Left ventricle myocardium superior (tissue), 1 donor: ENCODE measurements at regions not wholly inside any gene's neighbourhood (a gene's known extent, or its start where the extent isn't known, plus 50 kb on each side); places are given as distances from the start of the nearest gene placed in this dataset.

Experiments
- ATAC-seq: fragments of 200-7000 bp; cut with Tn5 transposase; one replicate; pipeline ENCODE4 v1.9.1; 2020; ENCODE audit warnings: mild to moderate bottlenecking, moderate library complexity
- DNase-seq: peaks from one replicate; pipeline ENCODE4 v3.0.0-alpha.2; 2020
- intact Hi-C: fragments of 100-400 bp; cut with micrococcal nuclease; formaldehyde crosslinking; loops from one replicate; pipeline ENCODE4 v1.11.0; 2022
- donor health status: DM: no; HTN: yes; CAD: no; lungs with severe emphysema.

- ATAC-seq = no peak
- no peak for DNase-seq
- intact Hi-C loops = no loop called here
Observed at GRCh38 chr6:3571250-3571681, 114.4 kb upstream of the SLC22A23 start.

- intact Hi-C loops = no loop called here
- no peak for DNase-seq
- ATAC-seq = no peak
Observed at GRCh38 chr6:3569816-3570215, 113.0 kb upstream of the SLC22A23 start.

DNA sequence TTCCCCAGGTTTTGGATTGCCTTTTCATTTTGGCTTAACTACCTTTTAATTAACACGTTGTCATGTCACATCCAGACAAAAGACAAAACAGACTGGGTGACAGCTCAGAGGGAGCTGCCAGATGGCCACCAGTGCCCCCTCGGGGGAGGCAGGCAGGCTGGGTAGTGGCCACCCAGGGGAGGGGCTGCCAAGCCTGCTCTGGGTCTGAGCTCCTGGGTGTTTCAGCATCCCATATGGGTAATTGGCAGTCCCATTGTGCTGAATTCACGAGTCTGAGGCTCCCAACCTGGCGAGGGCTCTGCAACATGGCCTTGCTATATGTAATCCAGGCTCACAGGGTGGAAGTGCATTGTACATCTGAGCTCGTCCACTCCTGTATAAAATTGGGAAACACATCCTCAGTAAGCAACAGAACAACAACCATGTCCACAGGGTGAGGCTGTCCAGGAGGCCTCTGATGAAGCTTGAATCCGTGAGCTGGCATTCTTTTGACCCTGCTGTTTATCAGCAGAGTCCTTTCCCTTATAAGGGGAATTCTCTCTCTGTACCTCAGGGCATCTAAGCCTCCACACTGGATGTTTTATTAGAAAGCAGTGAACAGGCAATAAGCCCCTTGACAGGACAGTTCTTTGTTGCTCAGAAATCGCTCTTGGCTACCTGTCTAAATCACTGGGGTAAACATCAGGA is 111.7 kb upstream of the SLC22A23 start:
- ATAC-seq = no peak

DNA sequence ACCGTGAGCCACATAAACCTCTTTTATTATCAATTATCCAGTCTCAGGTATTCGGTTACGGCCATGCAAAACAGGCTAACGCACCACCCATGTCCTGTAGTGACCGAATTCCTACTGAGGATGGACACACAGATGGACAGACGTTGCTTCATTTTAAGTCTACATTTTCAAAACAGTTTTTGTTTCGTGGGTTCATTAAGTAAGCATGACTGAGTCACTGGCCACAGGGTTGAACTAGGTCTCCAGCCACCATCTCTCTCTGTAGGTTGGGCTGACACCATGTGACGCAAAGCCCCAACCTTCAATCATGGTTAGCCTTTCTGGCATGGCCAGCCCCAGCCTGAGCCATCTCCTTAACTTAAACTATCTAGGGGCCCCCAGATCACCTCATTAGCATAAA is 110.0 kb upstream of the SLC22A23 start:
- ATAC-seq (no peak), DNase-seq (no peak)
- intact Hi-C loops = no loop called here

More for the DNA sequence above, 111.7 kb upstream of the SLC22A23 start:
- no peak for DNase-seq
- intact Hi-C loops = no loop called here

- intact Hi-C loops = no loop called here
- no peak for ATAC-seq
- DNase-seq = no peak
Observed at GRCh38 chr6:3565291-3565690, 108.4 kb upstream of the SLC22A23 start.

DNA sequence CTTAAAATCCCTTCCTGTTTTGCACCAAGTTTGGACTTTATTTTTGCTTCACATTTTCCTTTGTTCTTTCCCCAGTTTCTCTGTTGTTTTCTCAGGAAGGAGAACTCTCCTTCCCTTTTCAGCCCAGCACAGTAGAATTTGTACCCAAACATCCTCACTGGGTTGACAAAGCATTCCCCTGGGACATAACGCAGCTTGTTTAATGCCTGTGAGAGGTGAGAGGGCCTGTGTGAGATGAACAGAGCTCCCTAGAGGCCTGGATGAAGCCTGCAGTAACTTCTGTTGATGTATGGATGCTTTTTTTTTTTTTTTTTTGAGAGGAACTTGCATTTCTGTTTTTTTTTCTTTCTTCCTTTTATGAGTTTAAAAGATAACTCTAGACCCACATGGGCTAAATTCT is 104.9 kb upstream of the SLC22A23 start:
- no peak for DNase-seq
- intact Hi-C loops = no loop called here
- ATAC-seq = no peak

GRCh38 chr6:3560211-3560610 is 103.4 kb upstream of the SLC22A23 start:
- intact Hi-C loops = no loop called here
- ATAC-seq (no peak), DNase-seq (no peak)

DNA sequence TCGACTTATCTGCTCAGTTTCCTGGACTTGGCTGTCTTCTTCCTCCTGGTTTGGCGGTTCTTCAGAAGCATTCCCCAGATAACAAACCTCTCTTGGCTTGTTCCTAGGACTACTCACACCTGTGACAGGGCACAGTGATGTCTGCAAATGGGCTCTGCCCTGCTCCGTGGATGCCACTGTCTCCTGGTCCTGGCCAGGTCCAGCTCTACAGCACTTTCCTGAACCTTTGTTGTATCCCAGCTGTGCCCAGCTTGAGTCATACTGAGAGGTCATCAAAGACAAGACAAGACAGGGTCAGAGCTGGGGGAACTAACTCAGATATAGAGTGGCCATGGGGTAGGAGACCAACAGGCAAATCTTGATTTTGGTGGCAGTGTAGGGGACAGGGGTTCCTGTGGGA is 102.7 kb upstream of the SLC22A23 start:
- DNase-seq (no peak), ATAC-seq (no peak)
- intact Hi-C loops = no loop called here

- intact Hi-C loops = no loop called here
- ATAC-seq (no peak), DNase-seq (no peak)
Observed at GRCh38 chr6:3557336-3557735, 100.5 kb upstream of the SLC22A23 start.

DNA sequence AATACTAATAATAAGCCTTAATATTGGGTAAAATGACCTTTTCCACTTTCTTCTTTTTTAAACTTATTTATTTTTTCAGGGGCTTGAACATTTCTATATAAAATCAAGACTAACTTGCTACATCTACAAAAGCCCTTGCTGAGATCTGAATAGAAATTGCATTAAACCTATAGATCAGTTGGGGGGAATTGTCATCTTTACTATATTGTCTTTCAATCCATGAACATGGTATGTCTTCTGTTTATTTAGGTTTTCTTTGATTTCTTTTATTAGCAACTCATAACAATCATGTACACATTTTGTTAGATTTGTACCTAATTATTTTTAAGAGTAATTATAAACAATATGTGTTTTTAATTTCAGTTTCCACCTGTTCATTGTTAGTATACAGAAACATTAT is 96.4 kb upstream of the SLC22A23 start:
- DNase-seq (no peak), ATAC-seq (no peak)
- intact Hi-C loops = no loop called here

DNA sequence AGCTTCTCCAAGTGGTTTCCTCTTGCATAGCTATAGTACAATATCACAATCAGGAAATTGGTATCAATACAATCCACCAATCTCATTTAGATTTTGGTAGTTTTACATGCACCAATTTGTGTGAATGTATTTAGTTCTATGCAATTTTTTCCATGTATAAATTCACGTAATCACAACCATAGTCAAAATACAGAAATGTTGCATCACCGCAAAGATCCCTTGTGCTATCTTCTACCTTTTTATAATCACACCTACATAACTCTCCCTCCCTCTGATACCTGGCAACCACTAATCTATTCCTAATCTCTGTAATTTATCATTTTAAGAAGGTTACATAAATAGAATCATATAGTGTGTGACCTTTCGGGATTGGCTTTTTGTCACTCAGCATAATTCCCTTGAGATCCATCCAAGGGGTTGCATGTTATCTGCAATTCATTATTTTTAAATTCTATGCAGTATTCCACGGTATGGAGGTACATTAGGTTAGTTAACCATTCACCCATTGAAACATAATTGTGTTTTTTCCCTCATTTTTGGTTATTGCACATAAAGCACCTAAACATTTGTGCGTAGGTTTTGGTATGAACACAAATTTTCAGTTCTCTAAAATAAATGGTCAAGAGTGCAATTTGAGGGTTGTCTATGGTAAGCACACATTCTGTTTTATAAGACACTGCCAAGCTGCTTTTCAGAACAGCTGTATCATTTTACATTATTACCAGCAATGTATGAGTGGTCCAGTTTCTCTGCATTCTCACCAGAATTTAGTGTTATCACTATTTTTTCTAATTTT is 95.1 kb upstream of the SLC22A23 start:
- no peak for DNase-seq
- ATAC-seq = no peak
- intact Hi-C loops = no loop called here

GRCh38 chr6:3549314-3549940 is 92.6 kb upstream of the SLC22A23 start:
- DNase-seq (no peak), ATAC-seq (no peak)
- intact Hi-C loops = no loop called here

DNA sequence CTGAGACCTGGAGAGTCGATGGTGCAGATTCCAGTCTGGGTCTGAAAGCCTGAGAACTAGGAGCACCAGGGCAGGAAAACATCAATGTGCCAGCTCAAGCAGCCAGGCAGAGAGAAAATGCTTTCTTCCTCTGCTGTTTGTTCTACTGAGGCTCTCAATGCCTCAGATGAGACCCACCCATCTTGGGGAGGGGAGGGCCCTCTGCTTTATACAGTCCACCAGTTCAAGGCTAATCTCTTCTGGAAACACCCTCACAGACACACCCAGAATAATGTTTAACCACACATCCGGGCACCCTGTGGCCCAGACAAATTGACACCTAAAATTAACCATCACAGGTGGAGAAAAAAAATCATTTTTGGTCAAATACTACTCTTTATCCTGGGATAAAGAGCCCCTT is 89.3 kb upstream of the SLC22A23 start:
- intact Hi-C loops = no loop called here
- ATAC-seq (no peak), DNase-seq (no peak)

DNA sequence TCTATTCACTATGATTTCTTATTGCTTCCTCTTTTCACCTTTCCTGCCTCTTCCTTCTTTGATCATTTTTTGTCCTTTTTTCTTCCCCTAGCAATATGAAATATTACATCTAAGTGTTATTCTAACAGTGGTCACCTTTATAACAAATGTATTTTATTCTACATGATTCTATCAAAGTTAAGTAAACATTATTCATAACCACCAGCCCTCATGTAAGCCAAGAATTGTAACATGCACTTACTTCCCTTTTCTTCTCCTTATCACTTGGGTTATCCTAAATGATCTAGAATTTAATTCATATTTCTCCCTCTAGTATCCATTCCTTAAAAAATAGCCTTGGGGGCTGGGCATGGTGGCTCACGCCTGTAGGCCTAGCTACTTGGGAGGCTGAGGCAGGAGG is 88.3 kb upstream of the SLC22A23 start:
- no peak for ATAC-seq
- no peak for DNase-seq
- intact Hi-C loops = no loop called here

DNA sequence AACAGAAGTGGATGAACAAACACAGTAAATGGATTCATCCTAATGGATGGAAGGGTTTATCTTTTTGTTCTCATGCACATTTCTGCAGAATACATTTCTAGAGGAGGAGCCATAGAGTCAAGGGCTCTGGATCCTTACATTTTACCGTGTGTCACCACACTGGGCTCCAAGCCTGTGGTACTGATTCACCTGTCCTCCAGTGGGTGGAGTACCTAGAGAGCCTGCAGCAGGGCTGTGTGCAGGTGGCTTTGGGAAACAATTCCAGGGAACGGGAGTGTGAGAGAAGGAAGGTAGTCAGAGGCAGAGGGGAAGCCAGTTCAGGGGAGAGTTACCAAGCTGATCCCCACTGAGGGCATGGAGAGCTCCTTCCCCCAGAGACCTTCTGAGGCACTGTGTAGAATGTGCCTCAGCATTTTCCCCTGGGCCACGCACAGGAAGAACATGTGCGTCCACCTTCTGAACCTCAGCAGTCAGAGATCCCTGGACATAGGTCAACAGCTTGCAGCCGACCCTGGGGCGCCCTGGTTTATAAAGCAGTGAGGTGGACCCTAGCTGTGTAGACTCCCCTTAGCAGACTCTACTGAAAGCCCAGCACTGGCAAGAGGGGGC is 85.3 kb upstream of the SLC22A23 start:
- no peak for DNase-seq
- no peak for ATAC-seq
- intact Hi-C loops = no loop called here

DNA sequence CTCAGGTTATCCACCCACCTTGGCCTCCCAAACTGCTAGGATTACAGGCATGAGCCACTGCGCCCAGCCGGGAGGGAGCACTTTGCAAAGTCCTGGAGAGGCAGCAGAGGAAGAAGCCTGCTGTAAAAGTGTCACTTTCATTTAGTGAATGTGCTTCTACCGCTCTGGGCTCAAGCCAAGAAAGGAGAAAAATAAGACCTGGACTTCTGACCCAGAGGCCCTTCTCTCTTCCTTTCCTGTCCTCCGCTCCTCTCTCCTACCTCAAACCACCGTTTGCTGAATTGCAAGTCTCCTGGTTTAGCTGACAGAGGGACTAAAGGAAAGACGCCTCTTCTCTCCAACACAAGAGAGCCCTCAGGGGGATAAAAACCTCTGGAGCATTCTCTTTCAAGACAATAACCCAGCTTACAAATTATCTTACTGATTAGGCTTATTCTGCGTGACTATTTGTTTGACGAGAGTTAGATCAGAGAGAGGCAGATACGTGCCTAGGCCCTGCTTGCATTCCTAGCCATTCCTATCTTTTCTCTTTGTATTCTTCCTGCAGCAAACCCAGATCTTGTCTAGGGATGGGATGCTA is 84.2 kb upstream of the SLC22A23 start:
- intact Hi-C loops = no loop called here
- DNase-seq = no peak
- ATAC-seq = no peak

- intact Hi-C loops = no loop called here
- DNase-seq = no peak
- ATAC-seq = no peak
Observed at GRCh38 chr6:3540253-3540820, 83.5 kb upstream of the SLC22A23 start.

DNA sequence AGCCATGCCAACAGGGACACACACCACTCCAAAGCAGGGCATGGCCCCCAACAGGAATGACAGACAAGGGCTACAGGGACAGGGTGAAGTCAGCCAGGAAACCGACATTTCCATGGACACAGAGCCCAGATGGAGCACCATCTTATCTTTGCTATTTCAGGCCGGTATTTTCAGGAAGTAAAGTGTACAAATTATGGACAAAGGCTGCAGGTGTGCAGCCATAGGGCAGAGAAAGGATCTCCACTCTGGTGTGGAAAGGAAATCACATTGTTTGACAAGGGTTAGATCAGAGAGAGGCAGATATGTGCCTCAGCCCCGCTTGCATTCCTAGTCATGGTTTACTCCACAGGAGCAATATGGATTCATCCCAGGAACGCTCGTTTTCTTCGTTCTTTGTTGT is 81.7 kb upstream of the SLC22A23 start:
- DNase-seq (no peak), ATAC-seq (no peak)
- intact Hi-C loops = no loop called here

DNA sequence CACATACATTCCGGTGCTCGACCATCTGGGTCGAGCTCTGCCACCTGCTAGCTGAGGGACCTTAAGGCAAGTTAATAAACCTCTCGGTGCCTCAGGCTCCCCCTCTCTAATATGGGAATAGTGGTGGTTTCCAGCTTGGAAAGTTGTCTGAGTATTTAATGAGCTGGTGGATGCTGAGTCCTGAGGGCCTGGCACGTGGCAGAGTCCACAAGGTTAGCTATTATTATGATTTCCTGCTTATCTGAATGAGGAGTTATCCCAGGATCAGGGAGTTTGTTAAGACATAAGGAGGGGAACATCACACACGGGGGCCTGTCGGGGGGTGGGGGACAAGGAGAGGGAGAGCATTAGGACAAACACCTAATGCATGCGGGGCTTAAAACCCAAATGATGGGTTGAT is 80.1 kb upstream of the SLC22A23 start:
- ATAC-seq (no peak), DNase-seq (no peak)
- intact Hi-C loops = no loop called here
